Smooth muscle cell (in vitro differentiated cells): ENCODE measurements at regions not wholly inside any gene's neighbourhood (a gene's known extent, or its start where the extent isn't known, plus 50 kb on each side); places are given as distances from the start of the nearest gene placed in this dataset.

ENCODE experiments used
- DNase-seq: peaks from one replicate; lab custom pipeline; 2025; ENCODE audit not compliant: unreplicated experiment; lab: John Stamatoyannopoulos, UW
- H2AFZ ChIP-seq: fragments of 200-600 bp; sonication (generic); 2 replicates; pipeline ENCODE4 v1.6.0; 2016; ENCODE audit warnings: antibody characterized with exemption, low read depth, mild to moderate bottlenecking
- H3F3A ChIP-seq: fragments of 200-600 bp; sonication (generic); 2 replicates; pipeline ENCODE4 v1.6.0; 2017; ENCODE audit warnings: antibody characterized with exemption, low read depth
- H3K27ac ChIP-seq: fragments of 200-600 bp; sonication (generic); 2 replicates; pipeline ENCODE4 v1.5.1; 2016; ENCODE audit warnings: low read depth, mild to moderate bottlenecking
- H3K27me3 ChIP-seq: fragments of 200-600 bp; sonication (generic); 2 replicates; pipeline ENCODE4 v1.6.1; 2016; ENCODE audit warnings: low read depth, mild to moderate bottlenecking
- H3K36me3 ChIP-seq: fragments of 200-600 bp; sonication (generic); 2 replicates; pipeline ENCODE4 v1.5.1; 2016; ENCODE audit warnings: low read depth
- H3K4me1 ChIP-seq: fragments of 200-600 bp; sonication (generic); 2 replicates; pipeline ENCODE4 v1.5.1; 2016; ENCODE audit warnings: low read depth
- H3K4me2 ChIP-seq: fragments of 200-600 bp; sonication (generic); 2 replicates; pipeline ENCODE4 v1.6.0; 2016; ENCODE audit warnings: mild to moderate bottlenecking
- H3K4me3 ChIP-seq: fragments of 200-600 bp; sonication (generic); 2 replicates; pipeline ENCODE4 v1.5.1; 2016; ENCODE audit warnings: mild to moderate bottlenecking
- H3K79me2 ChIP-seq: fragments of 200-600 bp; sonication (generic); 2 replicates; pipeline ENCODE4 v1.6.0; 2016; ENCODE audit warnings: low read depth, mild to moderate bottlenecking
- H3K9ac ChIP-seq: fragments of 200-600 bp; sonication (generic); 2 replicates; pipeline ENCODE4 v1.6.0; 2016; ENCODE audit warnings: low read depth
- H3K9me3 ChIP-seq: fragments of 200-600 bp; sonication (generic); replicated peaks from 2 replicates; pipeline ENCODE4 v1.5.1; 2016; ENCODE audit warnings: low read depth
- H4K20me1 ChIP-seq: fragments of 200-600 bp; sonication (generic); 2 replicates; pipeline ENCODE4 v1.6.0; 2016; ENCODE audit warnings: low read depth
- CTCF ChIP-seq: fragments of 200-600 bp; sonication (generic); IDR thresholded peaks from 2 replicates; pipeline ENCODE4 v1.5.1; 2017; ENCODE audit warnings: borderline replicate concordance, mild to moderate bottlenecking, antibody characterized with exemption; ENCODE audit not compliant: insufficient read depth, poor library complexity, severe bottlenecking
- WGBS: methylation state at CpG from one replicate; pipeline ENCODE4 v1.1.7; 2016; ENCODE audit warnings: low lambda C conversion rate; 5-methylcytosine and 5-hydroxymethylcytosine counted together

DNA sequence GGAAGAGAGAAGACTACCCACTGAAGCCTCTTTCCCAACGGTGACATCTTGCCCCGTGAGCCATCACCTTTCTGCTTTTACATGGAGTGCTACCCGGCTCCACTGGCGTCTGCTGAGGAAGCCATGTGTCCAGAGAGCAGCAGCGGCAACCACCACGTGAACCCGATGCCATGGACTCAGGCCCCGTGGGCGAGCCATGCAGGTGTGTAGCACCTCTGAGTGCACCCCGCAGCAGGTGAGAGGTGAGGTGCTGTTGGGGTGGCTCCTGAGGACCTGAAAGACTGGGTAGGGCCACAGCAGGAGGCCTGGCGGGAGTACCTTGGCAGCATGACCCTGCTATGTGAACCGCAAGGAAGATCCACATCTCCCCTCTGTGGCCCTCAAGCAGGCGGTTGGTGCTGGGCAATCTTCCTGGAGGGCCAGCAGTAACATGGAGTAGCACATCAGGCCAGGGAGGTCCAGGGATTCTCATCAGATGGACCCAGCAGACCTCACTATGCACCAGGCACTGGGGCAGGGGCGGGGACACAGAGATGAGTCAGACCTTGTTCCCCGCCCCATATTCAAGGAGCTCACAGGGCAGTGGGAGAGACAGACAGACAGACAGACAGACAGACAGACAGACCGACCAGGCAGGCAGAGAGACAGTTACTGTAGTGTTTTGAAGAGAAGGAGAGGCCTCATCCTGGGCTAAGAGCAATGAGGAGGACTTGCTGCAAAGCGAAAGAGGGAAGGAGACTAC is 129.6 kb downstream of the PAPOLA start:
- Histone ChIP-seq H3K9ac (no peak overlapping the region), H3K36me3 (no peaks in the 10 kb centered on the region), H3K4me2 (no peak overlapping the region), H3K4me1 (no peaks in the 10 kb centered on the region), H3K79me2 (no peaks in the 10 kb centered on the region), H3F3A (no peaks in the 10 kb centered on the region), H2AFZ (no peak overlapping the region), H3K4me3 (no peak overlapping the region), H3K27ac (no peak overlapping the region), H3K9me3 (no peaks in the 10 kb centered on the region), H4K20me1 (no peaks in the 10 kb centered on the region), H3K27me3 (peaks cover 10% of the 10 kb centered on the region)
- WGBS = 90% methylated on average over 17 of the region's 17 CpGs
- DNase-seq = no peak
- no peak for TF ChIP-seq CTCF

- Histone ChIP-seq H2AFZ (no peak overlapping the region), H3K27ac (no peak overlapping the region), H3K9ac (no peak overlapping the region), H3K4me2 (no peak overlapping the region), H3K4me3 (no peak overlapping the region), H3K27me3 (peaks cover 6% of the 10 kb centered on the region), H3F3A (no peaks in the 10 kb centered on the region), H3K79me2 (no peaks in the 10 kb centered on the region), H3K9me3 (no peaks in the 10 kb centered on the region), H3K36me3 (no peaks in the 10 kb centered on the region), H3K4me1 (no peaks in the 10 kb centered on the region), H4K20me1 (no peaks in the 10 kb centered on the region)
- DNase-seq = no peak
- no peak for TF ChIP-seq CTCF
- 81% methylated on average over 8 of the region's 8 CpGs for WGBS
These were observed 130.2 kb downstream of the PAPOLA start for GRCh38 chr14:96632363-96632758.

- Histone ChIP-seq H3K4me3 (no peak overlapping the region), H3K79me2 (no peaks in the 10 kb centered on the region), H3F3A (no peaks in the 10 kb centered on the region), H3K36me3 (no peaks in the 10 kb centered on the region), H3K4me1 (no peaks in the 10 kb centered on the region), H3K9me3 (no peaks in the 10 kb centered on the region), H3K27me3 (no peaks in the 10 kb centered on the region), H3K9ac (no peak overlapping the region), H3K4me2 (no peak overlapping the region), H4K20me1 (no peaks in the 10 kb centered on the region), H2AFZ (no peak overlapping the region), H3K27ac (no peak overlapping the region)
- WGBS = 70% methylated on average over 2 of the region's 2 CpGs
- DNase-seq = no peak
- TF ChIP-seq CTCF = no peak
These were observed 130.9 kb downstream of the PAPOLA start for GRCh38 chr14:96633096-96633495.

DNA sequence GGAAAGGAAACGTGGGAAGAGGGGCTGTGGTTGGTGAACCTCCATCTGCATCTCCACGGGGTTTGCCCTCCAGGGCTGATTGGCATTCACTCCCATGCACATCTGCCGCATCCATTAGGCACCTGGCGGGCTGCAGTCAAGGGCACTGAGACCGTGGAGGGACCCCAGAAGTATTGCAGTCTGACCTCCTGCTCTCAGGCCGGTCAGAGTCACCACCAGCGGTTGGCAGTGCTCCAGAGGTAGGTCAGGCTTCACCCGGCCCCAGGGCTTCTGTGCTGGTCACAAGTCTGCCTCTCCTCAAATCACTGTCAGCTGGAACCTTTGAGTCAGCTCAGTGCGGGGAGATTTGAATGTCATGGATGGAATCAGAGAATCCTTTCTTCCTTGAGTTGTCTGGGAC is 132.3 kb downstream of the PAPOLA start:
- H4K20me1 ChIP-seq = no peaks in the 10 kb centered on the region
- no peaks in the 10 kb centered on the region for H3K9me3 ChIP-seq
- WGBS = 85% methylated on average over 9 of the region's 9 CpGs
- no peaks in the 10 kb centered on the region for H3F3A ChIP-seq
- TF ChIP-seq CTCF = no peak
- H3K79me2 ChIP-seq = no peaks in the 10 kb centered on the region
- H3K4me1 ChIP-seq = no peaks in the 10 kb centered on the region
- no peak overlapping the region for H3K27ac ChIP-seq
- H3K4me2 ChIP-seq = no peak overlapping the region
- no peaks in the 10 kb centered on the region for H3K27me3 ChIP-seq
- no peak overlapping the region for H3K4me3 ChIP-seq
- no peak overlapping the region for H3K9ac ChIP-seq
- DNase-seq = no peak
- no peak overlapping the region for H2AFZ ChIP-seq
- no peaks in the 10 kb centered on the region for H3K36me3 ChIP-seq
